Renal cortex interstitium (tissue), 11 donors: ENCODE measurements at regions not wholly inside any gene's neighbourhood (a gene's known extent, or its start where the extent isn't known, plus 50 kb on each side); places are given as distances from the start of the nearest gene placed in this dataset.
A peak's percentile ranks its signal among the peaks of the same experiment; 100 is the strongest.

Experiments
- DNase-seq, 11 donors: peaks; one replicate each; pipeline ENCODE4 v3.0.0-alpha.2; 2013; ENCODE audit warnings: low read depth in 9 of 11, low spot score in 4 of 11; ENCODE audit errors: extremely low read depth in 1 of 11

DNA sequence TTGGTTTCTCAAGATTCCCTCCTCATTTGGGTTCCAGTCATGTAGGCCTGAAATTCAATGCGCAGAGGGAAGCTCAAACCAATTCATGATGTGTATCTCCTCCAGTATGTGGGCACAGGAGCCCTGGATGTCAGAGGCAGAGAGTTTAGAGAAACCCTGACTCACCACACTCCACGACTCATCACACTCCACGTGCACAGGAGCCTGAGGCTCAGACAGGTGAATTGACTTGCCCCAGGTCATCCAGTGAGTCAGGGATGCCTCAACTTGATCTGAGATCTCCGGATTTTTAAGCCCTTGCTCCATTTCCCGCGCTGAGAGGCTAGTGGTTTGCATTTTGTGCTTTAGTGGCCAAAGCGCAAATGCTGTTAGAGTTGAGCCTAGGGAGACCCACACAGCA, 183.9 kb downstream of the HAPSTR1 start:
- DNase-seq: no peak

DNA sequence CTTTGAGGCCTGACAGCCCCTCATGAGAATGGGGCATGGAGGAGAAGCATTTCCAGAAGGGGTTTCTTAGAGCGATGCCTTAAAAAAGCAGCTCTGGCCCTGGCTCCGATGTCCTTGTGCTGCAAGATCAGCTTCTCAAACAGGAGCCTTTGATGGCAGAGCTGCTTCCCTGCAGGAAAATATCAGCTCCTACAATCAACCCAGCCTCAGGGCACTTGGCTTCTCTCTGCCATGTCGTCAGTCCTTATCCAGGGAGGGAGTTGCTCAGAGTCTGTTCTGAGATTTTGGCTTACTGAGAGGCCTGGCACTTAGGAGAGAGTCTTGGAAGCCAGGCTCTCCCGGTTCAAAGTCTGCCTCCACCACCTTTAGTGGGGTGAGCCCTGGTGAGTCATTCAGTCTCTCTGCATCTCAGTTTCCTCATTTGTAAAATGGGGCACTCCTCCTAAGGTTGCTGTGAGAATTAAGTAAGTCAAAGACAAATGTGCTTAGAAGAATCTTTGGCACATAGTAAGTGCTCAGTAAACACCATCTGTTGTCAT, 184.4 kb downstream of the HAPSTR1 start:
- DNase-seq: no peak

GRCh38 chr16:9279291-9280068, 188.0 kb downstream of the HAPSTR1 start:
- DNase-seq: no peak

DNA sequence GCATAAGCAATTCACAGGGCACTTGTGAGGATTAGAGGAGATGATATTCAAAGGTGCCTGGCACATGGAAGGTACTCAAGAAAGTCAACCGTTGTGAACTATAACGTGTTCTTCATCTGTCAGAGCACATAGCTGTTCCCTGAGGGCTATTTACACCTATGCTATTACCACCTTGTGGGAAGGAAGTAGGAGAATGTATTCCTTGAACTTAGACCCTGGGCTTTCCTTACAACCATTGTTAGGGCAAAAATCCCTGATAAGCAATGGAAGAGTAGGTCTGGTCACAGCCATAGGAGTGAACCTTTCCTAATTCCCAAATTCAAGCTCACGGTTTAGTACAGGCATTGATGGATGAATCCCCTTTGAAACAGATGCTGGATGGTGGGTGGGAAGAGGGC, 188.6 kb downstream of the HAPSTR1 start:
- DNase-seq: no peak

DNA sequence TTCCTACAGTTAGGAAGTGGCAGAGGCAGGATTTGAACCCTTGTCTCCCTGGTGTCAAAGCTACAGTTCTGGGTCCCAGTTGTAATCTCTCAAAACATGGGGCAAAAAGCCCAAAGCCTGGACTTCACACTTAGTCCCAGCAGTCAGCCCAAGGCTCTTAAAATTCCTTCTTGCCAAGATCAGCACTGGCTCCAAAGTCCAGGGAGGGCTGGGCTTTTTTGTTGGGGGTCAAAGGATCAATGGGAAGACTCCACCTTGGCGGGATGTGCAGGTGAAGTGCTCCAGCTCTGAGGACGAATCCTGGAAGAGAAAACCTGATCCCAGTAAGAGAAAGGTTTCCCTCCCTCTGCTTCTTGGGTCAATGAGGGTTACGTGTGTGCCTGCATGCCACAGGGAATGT, 195.5 kb downstream of the HAPSTR1 start:
- DNase-seq: no peak

- peak in 1 of 11 donors; percentile 52 for DNase-seq
Measured at GRCh38 chr16:9296271-9296590, 204.8 kb downstream of the HAPSTR1 start.

- DNase-seq: no peak
Measured at GRCh38 chr16:9297437-9298113, 206.1 kb downstream of the HAPSTR1 start.

DNA sequence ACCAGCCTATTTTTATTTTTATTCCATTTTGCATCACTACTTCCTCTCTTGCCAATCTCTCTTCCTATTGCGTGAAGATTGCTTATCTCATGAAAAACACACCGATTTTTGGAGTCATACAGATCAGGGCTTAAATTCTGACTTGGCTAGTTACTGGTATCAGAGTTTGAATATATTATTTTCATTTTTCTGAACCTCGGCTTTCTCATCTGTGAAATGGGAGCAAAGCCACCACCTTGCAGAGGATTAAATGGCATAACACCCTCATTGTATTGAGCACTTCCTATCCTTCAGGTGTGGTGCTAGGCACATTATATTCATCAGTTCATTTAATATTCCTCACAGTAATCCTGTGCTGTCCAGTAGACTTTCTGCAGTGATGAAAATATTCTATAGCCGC, 208.8 kb downstream of the HAPSTR1 start:
- no peak for DNase-seq

GRCh38 chr16:9302072-9302471, 210.6 kb downstream of the HAPSTR1 start:
- DNase-seq: no peak

- DNase-seq: no peak
Measured at GRCh38 chr16:9306753-9307152, 215.3 kb downstream of the HAPSTR1 start.

GRCh38 chr16:9307446-9307845, 216.0 kb downstream of the HAPSTR1 start:
- DNase-seq: no peak

GRCh38 chr16:9308356-9308801, 216.9 kb downstream of the HAPSTR1 start:
- DNase-seq: peak in 1 of 11 donors; percentile 43

- DNase-seq: peak in 1 of 11 donors; percentile 51
Measured at GRCh38 chr16:9308850-9309249, 217.4 kb downstream of the HAPSTR1 start.

GRCh38 chr16:9309844-9310243, 218.4 kb downstream of the HAPSTR1 start:
- DNase-seq: no peak

DNA sequence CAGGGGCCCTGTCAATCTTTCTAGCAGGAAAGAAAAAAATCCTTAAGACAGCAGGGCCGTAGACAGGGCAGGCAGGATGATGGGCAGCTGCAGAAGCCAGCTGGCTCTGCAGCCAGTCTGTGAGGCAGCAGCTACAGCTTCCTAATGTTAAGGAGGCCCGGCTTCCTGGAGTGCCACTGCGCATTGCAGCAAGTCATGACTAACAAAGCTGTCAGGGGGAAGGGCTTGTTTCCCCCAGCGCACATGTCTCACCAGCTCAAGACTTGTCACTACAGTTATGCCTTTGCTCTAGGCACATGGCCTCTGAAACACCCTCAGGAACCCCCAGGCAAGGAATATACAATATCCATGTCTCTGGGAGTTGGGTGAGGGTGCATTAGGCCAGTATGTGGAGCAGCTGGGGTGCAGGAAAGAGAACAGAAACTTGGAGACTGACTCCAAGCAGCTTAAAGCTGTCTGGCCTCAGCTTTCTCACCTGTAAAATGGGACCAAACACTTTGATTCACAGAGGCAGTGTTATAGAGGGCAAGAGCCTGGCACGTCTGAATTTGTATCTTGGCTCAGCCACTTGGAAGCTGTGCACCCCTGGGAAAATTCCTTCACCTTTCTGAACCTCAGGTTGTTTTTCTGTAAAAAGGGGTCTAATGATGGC, 220.0 kb downstream of the HAPSTR1 start:
- DNase-seq: no peak

DNA sequence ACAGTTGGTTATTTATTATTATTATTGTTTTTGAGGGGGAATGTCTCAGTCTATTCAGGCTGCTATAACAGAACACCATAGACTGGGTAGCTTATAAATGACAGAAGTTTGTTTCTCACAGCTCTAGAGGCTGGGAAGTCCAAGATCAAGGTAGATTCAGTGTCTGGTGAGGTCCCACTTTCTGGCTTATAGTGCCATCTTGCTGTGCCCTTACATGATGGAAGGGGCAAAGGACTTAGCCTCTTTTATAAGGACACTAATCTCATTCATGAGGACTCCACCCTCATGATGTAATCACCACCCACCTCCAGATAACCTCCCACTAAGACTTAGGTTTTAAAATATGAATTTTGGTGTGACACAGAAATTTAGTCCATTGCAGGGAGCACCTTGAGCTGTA, 224.6 kb downstream of the HAPSTR1 start:
- DNase-seq: no peak

DNA sequence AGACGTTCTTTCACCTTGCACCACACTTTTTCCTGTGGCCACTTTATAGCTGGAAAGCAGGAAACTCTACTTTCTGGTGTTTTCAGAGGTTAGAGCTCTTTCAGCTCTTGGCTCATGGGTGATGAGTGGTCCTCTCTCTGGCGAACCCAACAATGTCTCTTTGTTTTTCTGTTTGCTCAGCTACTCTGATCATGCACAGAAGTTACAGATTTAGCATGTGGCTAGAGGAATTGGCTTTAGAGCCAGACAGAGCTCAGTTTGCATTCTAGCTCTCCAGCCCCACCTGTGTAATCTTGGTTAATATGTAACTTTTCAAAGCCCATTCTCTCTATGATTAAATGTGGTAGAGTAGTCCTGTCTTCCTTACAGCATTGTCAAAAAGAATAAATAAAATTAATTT, 225.2 kb downstream of the HAPSTR1 start:
- no peak for DNase-seq

DNA sequence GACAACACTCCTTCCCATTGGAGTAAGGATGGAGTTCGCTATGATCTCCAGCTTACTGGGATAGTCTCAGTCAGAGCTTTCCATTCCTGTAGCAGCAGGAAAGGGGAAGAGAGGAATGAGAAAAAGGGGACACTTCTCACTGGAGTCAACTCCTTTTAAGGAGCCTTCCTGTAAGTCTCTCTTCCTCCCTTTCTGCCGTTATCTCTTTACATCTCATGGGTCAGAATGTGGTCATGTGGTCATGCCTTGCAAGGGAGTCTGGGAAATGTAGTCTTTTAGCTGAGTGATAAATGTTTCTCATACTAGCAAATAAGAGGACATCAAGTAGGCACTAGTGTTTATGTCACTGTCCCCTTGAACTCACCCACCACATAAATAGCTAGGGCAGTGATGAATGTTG, 227.3 kb downstream of the HAPSTR1 start:
- DNase-seq: no peak

DNA sequence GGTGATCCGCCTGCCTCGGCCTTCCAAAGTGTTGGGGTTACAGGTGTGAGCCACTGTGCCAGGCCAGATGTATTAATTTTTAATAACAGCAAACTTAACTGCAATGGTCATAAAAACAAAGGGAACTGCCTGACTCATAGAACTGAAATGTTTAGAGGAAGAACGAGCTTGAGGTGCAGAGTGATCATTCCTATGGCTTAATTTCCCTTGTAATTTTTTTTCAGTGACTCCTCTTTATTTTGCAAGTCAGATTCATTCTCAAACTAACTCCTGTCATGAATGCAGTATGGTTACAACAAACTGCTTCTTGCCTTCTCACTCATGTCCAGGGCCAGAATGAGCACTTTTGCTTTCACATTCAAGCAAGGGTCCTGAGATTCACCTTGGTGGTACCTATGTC, 231.3 kb downstream of the HAPSTR1 start:
- DNase-seq: no peak

DNA sequence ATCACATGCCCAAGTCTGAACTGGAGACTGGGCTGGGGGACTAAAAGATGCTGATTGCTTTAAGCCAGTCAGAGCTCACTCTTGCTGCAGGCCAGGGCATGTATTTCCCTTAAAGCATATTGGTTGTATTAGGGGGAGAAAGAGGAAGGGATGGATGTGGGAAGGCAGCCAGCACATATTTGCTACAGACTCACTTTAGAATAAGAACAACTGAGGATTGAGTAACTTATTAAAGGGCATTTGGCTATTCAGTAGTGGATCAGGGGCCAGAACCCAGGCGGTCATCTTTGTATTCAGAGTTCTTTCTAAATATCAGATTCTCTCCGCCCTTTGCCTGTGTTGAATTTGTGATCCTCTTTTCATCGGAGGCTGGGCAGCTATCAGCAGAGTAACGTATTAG, 231.7 kb downstream of the HAPSTR1 start:
- DNase-seq: no peak
